ENCODE measurements at regions not wholly inside any gene's neighbourhood (a gene's known extent, or its start where the extent isn't known, plus 50 kb on each side); places are given as distances from the start of the nearest gene placed in this dataset.
"Not testable (repeated sequence)": the region's sequence is repeated elsewhere in the genome, so short reads cannot be mapped to it uniquely, and the experiment has no call there.

DNA sequence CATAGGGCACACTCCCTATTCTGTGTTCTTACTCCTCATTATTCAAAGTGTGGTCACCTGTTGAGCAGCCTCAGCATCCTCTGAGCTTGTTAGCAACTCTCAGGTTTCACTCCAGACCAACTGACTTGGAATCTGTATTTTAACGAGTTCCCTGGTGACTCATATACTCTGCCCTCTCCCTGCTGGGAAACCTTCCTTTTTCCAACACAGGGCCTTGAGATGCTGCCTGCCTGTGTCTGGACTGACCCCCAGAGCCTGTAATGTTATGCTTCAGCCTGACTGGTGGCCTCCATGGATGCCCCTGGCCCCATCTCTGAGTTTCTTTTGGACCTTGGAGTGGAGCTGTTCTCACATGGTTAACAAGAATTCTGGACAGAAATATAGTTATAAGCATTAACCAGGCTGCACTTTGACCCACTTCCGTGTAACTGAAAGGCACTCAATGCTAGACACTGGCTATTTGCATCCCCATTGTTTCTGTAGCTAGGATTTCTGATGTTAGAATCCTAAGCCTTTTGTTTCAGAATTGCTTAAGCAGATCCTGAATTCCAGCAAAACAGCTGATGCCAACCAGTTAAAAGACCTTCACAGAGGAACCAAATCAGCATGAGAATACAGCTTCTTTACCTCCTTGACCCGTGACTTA, 262.6 kb downstream of the STIM2 start:
- DNase-seq: no peak

DNA sequence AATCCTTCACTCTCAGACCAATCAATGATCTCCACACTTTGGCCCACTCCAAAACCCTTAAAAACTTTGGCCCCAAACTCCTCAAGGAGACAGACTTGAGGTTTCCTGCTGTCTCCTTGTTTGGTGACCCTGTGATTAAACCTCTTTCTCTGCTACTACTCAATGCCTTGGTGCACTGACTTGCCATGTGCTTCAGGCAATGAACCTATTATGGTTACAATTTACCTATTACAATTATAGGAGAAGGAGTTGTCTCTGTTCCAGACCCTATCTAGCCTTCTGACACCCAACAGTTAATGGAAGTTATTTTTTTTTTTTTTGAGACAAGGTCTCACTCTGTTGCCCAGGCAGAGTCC, 263.1 kb downstream of the STIM2 start:
- DNase-seq: no peak

DNA sequence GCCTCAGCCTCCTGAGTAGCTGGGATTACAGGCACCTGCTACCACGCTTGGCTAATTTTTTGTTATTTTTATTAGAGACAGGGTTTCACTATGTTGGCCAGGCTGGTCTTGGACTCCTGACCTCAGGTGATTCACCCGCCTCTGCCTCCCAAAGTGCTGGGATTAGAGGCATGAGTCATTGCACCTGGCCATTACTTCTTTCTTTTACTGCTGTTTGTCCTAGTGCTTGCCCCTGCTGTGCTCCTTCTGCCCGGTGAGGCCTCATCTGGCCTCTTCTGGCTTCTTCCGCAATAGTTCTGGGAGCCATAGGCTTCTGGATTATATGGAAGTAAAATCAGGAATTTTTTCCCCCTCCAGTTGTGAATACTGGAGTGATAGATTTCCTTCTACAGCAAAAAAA, 266.3 kb downstream of the STIM2 start:
- DNase-seq: not testable (repeated sequence)

DNA sequence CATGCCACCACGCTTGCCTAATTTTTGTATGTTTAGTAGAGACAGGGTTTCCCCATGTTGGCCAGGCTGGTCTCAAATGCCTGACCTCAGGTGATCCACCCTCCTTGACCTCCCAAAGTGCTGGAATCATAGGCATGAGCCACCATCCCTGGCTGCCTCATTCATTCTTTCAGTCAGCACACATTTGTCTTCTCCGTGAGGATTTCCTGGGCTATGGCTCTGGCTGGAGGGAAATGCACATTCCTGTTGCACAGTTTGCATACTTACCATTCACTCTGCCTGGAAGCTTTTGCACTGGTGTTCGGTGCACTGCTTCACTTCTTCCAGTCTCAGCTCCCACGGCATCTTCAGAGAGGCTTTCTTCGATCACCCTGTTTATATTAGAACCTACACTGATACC, 267.8 kb downstream of the STIM2 start:
- DNase-seq: no peak

- DNase-seq: no peak
Observed at GRCh38 chr4:27129871-27130366, 269.3 kb downstream of the STIM2 start.

DNA sequence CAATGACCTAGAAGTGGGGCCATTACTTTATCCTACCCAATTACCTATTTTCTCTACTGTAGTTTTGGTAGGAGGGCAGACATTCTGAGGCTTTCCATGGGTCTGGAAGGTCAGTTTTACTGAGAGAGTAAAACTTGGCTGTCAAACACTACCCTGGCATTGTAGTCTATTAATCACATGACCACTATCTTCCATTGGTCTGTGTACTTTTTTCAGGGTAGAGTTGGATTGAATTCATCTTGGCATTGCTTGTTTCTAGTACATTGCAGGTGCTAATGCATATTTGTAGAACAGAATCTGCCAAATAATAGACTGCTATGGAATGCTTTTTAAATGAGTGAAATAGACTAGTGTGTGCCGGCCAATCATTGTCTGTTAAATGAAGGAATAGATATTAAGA, 271.9 kb downstream of the STIM2 start:
- DNase-seq: no peak

- no peak for DNase-seq
Observed at GRCh38 chr4:27140486-27140885, 279.8 kb downstream of the STIM2 start.

GRCh38 chr4:27141530-27141929, 280.9 kb downstream of the STIM2 start:
- no peak for DNase-seq

DNA sequence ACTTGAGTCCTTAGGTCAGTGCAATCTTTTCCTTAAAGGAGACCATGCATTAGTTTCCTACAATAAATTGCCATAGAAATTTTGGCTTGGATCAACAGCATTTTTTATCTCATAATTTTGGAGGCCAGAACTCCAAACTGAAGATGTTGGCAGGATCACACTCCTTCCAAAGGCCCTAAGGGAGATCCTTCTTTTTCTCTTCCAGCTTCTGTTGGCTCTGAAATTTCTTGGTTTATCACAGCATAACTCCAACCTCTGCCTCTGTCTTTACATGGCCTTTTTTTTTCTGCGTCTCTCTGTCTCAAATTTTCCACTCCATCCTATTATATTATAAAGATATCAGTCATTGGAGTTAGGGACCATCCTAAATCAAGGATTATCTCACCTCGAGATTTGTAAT, 282.2 kb downstream of the STIM2 start:
- no peak for DNase-seq

GRCh38 chr4:27145597-27145996, 285.0 kb downstream of the STIM2 start:
- no peak for DNase-seq

- DNase-seq: no peak
Observed at GRCh38 chr4:27148211-27148895, 287.7 kb downstream of the STIM2 start.

DNA sequence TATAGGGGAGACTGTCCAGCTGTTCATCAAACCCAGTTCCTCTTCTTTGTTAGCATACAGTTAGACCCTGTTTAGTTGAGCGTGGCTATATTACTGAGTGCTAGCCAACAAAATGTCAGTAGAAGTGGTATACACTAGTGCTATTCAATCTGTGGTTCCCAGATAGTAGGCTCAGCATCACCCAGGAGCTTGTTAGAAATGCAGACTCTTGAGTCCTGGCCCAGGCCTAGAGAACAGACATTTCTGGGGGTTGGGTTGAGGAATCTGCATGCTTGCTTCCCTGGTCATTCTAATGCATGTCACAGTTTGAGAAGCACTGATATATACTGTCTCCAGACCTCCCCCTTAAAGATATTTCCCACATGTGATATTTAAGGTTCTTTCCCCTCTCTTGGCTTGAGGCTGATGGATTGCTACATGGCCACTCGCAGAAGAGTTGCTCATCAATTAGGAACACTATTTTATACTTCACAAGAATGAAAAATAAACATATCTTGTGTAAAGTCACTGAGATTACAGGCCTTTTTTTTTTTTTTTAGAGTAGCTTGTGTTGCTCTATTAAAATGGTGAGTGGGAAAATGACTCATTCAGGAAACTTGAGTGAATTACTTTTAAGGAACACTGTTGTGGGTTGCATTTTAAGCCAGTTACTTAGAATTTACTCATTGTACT, 289.0 kb downstream of the STIM2 start:
- DNase-seq: no peak

- DNase-seq: no peak
Observed at GRCh38 chr4:27152703-27153102, 292.1 kb downstream of the STIM2 start.

- DNase-seq: no peak
Observed at GRCh38 chr4:27154706-27155105, 294.1 kb downstream of the STIM2 start.

- no peak for DNase-seq
Observed at GRCh38 chr4:27161191-27161590, 300.6 kb downstream of the STIM2 start.

DNA sequence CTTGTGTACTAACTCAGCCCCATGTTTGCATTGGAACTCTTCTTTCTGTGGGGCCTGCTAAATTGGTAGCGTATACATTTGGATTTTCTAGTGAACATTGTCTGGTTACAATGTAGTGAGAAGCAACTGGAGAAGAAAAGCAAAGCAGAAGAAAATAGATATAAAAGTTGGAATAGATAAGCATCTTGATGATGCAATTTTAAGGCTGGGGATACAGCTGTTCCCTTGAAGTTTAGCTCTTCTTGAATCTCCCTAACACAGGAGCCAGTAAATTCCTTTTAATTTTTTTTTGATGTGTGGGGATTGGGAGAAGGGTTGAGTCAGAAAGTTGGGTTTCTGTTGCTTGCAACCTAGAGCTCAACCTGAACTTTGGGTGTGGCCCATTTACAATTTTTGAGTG, 308.1 kb downstream of the STIM2 start:
- DNase-seq: no peak

- no peak for DNase-seq
Observed at GRCh38 chr4:27173280-27173679, 312.6 kb downstream of the STIM2 start.

GRCh38 chr4:27176400-27176799, 315.8 kb downstream of the STIM2 start:
- DNase-seq: peak; percentile 2

DNA sequence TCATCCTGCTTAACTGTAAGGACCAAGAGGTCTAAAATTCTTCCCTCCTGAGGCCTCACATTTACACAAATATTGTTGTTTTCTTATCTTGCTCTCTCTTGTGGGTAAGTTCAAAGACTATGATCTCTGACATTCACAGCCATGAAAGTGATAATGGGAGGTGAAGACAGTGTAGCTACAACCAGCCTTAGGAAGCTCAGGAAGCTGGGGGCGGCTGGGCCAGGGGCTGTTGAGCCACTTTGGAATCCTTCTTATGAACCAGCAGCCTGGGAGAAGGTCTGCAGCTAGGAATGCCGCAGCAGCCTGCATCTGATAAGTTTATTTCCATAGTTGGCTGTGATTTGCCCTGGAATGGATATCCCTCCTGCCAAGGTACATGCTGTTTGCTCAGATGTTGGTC, 316.2 kb downstream of the STIM2 start:
- DNase-seq: no peak

DNA sequence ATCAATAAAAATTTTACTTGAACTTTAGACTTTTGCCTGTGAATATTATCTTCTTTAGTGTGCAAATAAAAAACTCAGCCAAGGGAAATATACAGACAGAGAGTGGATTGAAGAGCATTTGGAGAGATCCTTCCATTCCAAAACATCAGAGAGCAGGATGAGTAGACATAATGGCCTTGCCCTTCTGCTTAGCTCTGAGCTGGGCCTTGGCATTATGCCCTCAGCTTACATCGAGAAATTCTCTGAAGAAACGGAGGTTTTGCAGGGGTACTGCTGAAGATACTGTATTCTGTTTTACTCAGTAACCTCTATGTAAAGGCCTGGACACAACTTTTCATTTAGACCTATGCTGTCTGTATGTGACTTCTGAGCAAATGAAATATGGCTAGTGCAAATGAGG, 317.4 kb downstream of the STIM2 start:
- DNase-seq: no peak

- no peak for DNase-seq
Observed at GRCh38 chr4:27181693-27182092, 321.1 kb downstream of the STIM2 start.

- DNase-seq: no peak
Observed at GRCh38 chr4:27182211-27182610, 321.6 kb downstream of the STIM2 start.

DNA sequence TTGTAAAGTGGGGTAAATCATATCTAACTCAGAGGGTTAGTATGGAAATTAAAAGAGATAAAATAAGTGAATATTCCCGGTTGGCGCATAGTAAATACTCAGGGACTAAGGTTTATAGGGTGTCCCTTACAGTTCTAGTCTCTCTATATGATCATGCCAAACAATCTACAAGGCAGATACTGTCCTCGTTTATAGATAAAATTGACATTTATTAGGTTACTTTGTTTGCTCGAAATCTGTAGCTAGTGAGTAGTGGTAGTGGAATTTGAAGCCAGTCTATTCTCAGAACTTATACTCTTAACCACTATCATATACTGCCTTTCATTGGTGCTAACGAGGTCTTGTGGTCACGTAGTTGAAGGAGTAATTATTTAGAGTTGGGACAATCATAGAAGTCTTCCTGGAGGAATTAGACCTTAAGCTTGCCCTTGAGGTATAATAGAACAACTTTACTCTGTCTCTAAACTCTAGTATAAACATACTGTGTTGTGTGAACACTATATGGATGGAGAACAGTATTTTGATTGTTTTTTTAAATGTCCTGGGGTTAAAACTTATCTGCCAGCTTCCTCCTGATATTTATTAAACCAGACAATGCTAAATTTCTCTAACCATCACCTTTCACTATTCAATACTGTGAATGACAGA, 324.0 kb downstream of the STIM2 start:
- no peak for DNase-seq

DNA sequence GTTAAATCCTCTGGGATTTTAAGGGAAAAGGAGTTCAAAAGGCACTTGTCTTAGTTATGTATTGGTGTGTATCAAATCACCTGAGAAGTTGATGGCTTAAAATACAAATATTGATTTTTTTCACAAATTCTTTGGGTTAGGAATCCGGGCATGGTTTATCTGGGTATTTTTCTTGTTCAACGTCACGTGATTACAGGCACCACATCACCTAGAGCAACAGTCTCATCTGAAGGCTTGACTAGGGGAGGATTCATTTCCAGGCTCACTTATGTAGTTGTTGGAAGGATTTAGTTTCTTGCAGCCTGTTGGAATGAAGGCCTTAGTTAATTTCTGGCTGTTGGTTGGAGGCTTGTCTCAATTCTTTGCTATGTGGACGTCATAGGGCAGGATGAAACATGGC, 326.1 kb downstream of the STIM2 start:
- DNase-seq: no peak

Measured in NCI-H1105 treated with DMSO at 0.1 percent for 48 hours (cell line).